Heart left ventricle (tissue), 16 donors: ENCODE measurements at regions not wholly inside any gene's neighbourhood (a gene's known extent, or its start where the extent isn't known, plus 50 kb on each side); places are given as distances from the start of the nearest gene placed in this dataset.

Experiments
- ATAC-seq, 4 donors: fragments of 200-7000 bp; cut with Tn5 transposase; one replicate each; pipeline ENCODE4 v1.9.1; 2020 to 2022; ENCODE audit warnings: moderate library complexity in 4 of 4, mild to moderate bottlenecking in 3 of 4, moderate number of reproducible peaks in 1 of 4
- DNase-seq, 5 donors: peaks; one replicate each; pipeline ENCODE4 v3.0.0-alpha.2; 2020
- H3K27ac ChIP-seq, 12 donors: fragments of 200-600 bp; sonication (generic) in 4 of 12; one replicate each; pipeline versions ENCODE4 v1.5.0 to v1.8.0; 2016 to 2022; ENCODE audit warnings: mild to moderate bottlenecking in 2 of 12
- H3K27me3 ChIP-seq, 9 donors: fragments of 200-600 bp; sonication (generic) in 2 of 9; one replicate each; pipeline versions ENCODE4 v1.5.1 to v1.8.0; 2016 to 2022; ENCODE audit warnings: mild to moderate bottlenecking in 3 of 9
- H3K36me3 ChIP-seq, 9 donors: fragments of 200-600 bp; sonication (generic) in 2 of 9; one replicate each; pipeline versions ENCODE4 v1.5.0 to v1.8.0; 2018 to 2022; ENCODE audit warnings: mild to moderate bottlenecking in 2 of 9
- H3K4me1 ChIP-seq, 12 donors: fragments of 200-600 bp; sonication (generic) in 4 of 12; one replicate each; pipeline versions ENCODE4 v1.5.0 to v1.8.0; 2016 to 2022; ENCODE audit warnings: mild to moderate bottlenecking in 3 of 12
- H3K4me3 ChIP-seq, 12 donors: fragments of 200-600 bp; sonication (generic) in 4 of 12; one replicate each; pipeline versions ENCODE4 v1.5.0 to v1.8.0; 2017 to 2022; ENCODE audit warnings: mild to moderate bottlenecking in 9 of 12, moderate library complexity in 4 of 12
- H3K9me3 ChIP-seq, 12 donors: fragments of 200-600 bp; sonication (generic) in 4 of 12; one replicate each; pipeline versions ENCODE4 v1.5.0 to v1.8.0; 2016 to 2022; ENCODE audit warnings: mild to moderate bottlenecking in 1 of 12
- CTCF ChIP-seq, 12 donors: fragments of 200-600 bp; sonication (generic) in 4 of 12; IDR thresholded peaks; one replicate each; pipeline versions ENCODE4 v1.5.0 to v1.8.0; 2018 to 2022; ENCODE audit warnings: antibody characterized with exemption in 12 of 12, mild to moderate bottlenecking in 5 of 12
- POLR2A ChIP-seq, 2 donors: fragments of 450-650 bp; IDR thresholded peaks; one replicate each; pipeline ENCODE4 v1.6.1; 2017; ENCODE audit warnings: antibody characterized with exemption in 2 of 2, mild to moderate bottlenecking in 2 of 2, moderate library complexity in 2 of 2
- WGBS, 4 donors: extraction: QIAGEN DNeasy Blood & Tissue Kit in 2 of 4; methylation state at CpG; one replicate each; pipeline versions ENCODE4 v1.1.5 to v1.1.7; 2013 to 2018; 5-methylcytosine and 5-hydroxymethylcytosine counted together
- intact Hi-C, 10 donors: fragments of 100-400 bp; cut with DNase I; formaldehyde crosslinking; loops; one replicate each; pipeline versions ENCODE4 v1.11.1 to v1.14.2; 2022
- donor health status: ischemic (EF 13 %, LVEDD 7.1; RV severe dilation, severe dysfunction).
- donor health status: healthy with polysubstance abuse.
- donor health status: DM: no; HTN: yes; CAD: no.
- donor health status: DM: no; HTN: no; CAD: no.
- donor health status: ischemic (EF 25% LVEDD 6.9; RV normal size, moderate dysfunction).
- donor health status: ischemic (EF 25% LVEDD 5.7; RV mildly dilated, moderate dysfunction).
- donor health status: healthy.
- donor health status: DM: yes; HTN: yes; CAD: no.
- donor health status: ischemic (EF 35%, LVEDD 5.7; RV mildly dilated, moderate dysfunction).
- donor health status: nonischemic (EF 11% LVEDD 7.7; RV severe dilation, severe dysfunction).
- donor health status: DM: yes; HTN: yes; CAD: no.
- donor health status: PGD.
- donor health status: ischemic (EF 29% LVEDD 5.4; RV normal size, mild dysfunction).
- donor health status: nonischemic (EF 23%, LVEDD 6.1; RV moderate dilation, normal function).

- no peaks in the 10 kb centered on the region for H3K36me3 ChIP-seq
- H3K9me3 ChIP-seq: no peaks in the 10 kb centered on the region
- DNase-seq (no peak), ATAC-seq (no peak)
- TF ChIP-seq CTCF (IDR thresholded peaks at IDR 0.05) (no peak), POLR2A (IDR thresholded peaks at IDR 0.05) (no peak)
- H3K27ac ChIP-seq: no peak overlapping the region
- peaks cover 0 to 3% (median 0%) of the 10 kb centered on the region in 12 donors for H3K4me1 ChIP-seq
- peaks cover 0 to 23% (median 0%) of the 10 kb centered on the region in 9 donors for H3K27me3 ChIP-seq
- intact Hi-C loops: no loop called here
- H3K4me3 ChIP-seq: no peak overlapping the region
- WGBS, 4 donors: 66 to 88% (median 76%) methylated on average over 1 of the region's 1 CpG
Observed at GRCh38 chr5:135641319-135641718, 62.5 kb upstream of the CXCL14 start.

- H3K9me3 ChIP-seq: no peaks in the 10 kb centered on the region
- 65 to 72% (median 69%) methylated on average over 5 of the region's 5 CpGs for WGBS, 4 donors
- H3K27me3 ChIP-seq: peaks cover 0 to 29% (median 0%) of the 10 kb centered on the region in 9 donors
- no peak overlapping the region for H3K4me3 ChIP-seq
- H3K4me1 ChIP-seq: no peaks in the 10 kb centered on the region
- DNase-seq: no peak
- no peak overlapping the region for H3K27ac ChIP-seq
- TF ChIP-seq CTCF (IDR thresholded peaks at IDR 0.05): no peak
- TF ChIP-seq POLR2A (IDR thresholded peaks at IDR 0.05): no peak
- no peaks in the 10 kb centered on the region for H3K36me3 ChIP-seq
- no peak for ATAC-seq
- intact Hi-C loops: no loop called here
Observed at GRCh38 chr5:135635451-135635850, 56.7 kb upstream of the CXCL14 start.

- Histone ChIP-seq H3K4me3 (no peak overlapping the region), H3K27ac (no peak overlapping the region), H3K9me3 (no peaks in the 10 kb centered on the region), H3K36me3 (no peaks in the 10 kb centered on the region), H3K4me1 (no peaks in the 10 kb centered on the region), H3K27me3 (peaks cover 0 to 19% (median 0%) of the 10 kb centered on the region in 9 donors)
- WGBS, 4 donors: 39 to 46% (median 42%) methylated on average over 5 of the region's 5 CpGs
- TF ChIP-seq CTCF (IDR thresholded peaks at IDR 0.05): no peak
- no peak for TF ChIP-seq POLR2A (IDR thresholded peaks at IDR 0.05)
- ATAC-seq (no peak), DNase-seq (no peak)
- intact Hi-C loops: no loop called here
Observed at GRCh38 chr5:135632798-135633197, 54.0 kb upstream of the CXCL14 start.

GRCh38 chr5:135631391-135631790, 52.6 kb upstream of the CXCL14 start:
- TF ChIP-seq CTCF (IDR thresholded peaks at IDR 0.05) (no peak), POLR2A (IDR thresholded peaks at IDR 0.05) (no peak)
- no peak for ATAC-seq
- intact Hi-C loops: no loop called here
- Histone ChIP-seq H3K27me3 (peaks cover 0 to 10% (median 0%) of the 10 kb centered on the region in 9 donors), H3K36me3 (no peaks in the 10 kb centered on the region), H3K4me1 (no peaks in the 10 kb centered on the region), H3K9me3 (no peaks in the 10 kb centered on the region), H3K27ac (no peak overlapping the region), H3K4me3 (no peak overlapping the region)
- WGBS, 4 donors: 68 to 87% (median 86%) methylated on average over 3 of the region's 3 CpGs
- DNase-seq: no peak
